ENCODE measurements at regions not wholly inside any gene's neighbourhood (a gene's known extent, or its start where the extent isn't known, plus 50 kb on each side); places are given as distances from the start of the nearest gene placed in this dataset.

DNA sequence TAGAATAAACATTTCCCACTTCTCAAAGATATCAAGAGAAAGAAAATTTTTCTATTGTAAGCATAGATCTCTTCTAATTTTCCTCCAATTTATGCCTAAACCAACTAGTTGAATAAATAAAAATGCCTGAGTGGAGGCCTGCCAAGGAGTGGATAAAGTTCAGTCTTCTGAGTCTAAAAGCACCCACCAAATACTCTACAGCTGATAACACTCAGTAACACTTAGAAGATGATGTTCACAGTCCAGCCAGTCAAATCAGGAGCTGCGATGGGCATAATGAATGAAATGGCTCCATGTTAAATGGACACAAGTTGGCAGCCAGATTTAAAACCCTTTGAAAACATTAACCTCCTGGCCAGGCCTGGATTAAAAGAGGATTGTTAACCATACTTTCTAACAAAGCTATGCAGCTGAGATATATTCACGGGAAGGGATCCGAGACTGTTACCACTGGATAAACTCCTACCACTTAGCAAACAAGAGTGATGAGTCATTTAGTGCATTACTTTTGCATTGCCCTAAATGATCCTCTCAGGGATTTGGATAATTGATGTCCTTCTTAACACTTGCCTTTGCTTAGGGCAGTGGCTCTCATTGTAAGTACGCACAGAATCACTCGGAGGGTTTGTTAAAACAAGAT is 63.7 kb upstream of the CCDC112 start:
- Histone ChIP-seq H3K27ac (no peak overlapping the region), H3K27me3 (peaks cover 0 to 32% (median 0%) of the 10 kb centered on the region in 4 donors), H3K4me1 (peaks cover 0 to 13% (median 6%) of the 10 kb centered on the region in 3 donors), H3K36me3 (no peaks in the 10 kb centered on the region), H3K4me3 (no peak overlapping the region), H3K9me3 (no peaks in the 10 kb centered on the region)
- intact Hi-C loops (cut with DNase I), result no loop called here
- 19 to 48% methylated on average over 5 of the region's 5 CpGs for WGBS, 2 donors
- no peak for DNase-seq
- TF ChIP-seq POLR2A (IDR thresholded peaks at IDR 0.05), result no peak
- TF ChIP-seq, protein P1, sequence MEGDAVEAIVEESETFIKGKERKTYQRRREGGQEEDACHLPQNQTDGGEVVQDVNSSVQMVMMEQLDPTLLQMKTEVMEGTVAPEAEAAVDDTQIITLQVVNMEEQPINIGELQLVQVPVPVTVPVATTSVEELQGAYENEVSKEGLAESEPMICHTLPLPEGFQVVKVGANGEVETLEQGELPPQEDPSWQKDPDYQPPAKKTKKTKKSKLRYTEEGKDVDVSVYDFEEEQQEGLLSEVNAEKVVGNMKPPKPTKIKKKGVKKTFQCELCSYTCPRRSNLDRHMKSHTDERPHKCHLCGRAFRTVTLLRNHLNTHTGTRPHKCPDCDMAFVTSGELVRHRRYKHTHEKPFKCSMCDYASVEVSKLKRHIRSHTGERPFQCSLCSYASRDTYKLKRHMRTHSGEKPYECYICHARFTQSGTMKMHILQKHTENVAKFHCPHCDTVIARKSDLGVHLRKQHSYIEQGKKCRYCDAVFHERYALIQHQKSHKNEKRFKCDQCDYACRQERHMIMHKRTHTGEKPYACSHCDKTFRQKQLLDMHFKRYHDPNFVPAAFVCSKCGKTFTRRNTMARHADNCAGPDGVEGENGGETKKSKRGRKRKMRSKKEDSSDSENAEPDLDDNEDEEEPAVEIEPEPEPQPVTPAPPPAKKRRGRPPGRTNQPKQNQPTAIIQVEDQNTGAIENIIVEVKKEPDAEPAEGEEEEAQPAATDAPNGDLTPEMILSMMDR (IDR thresholded peaks at IDR 0.05), result no peak

DNA sequence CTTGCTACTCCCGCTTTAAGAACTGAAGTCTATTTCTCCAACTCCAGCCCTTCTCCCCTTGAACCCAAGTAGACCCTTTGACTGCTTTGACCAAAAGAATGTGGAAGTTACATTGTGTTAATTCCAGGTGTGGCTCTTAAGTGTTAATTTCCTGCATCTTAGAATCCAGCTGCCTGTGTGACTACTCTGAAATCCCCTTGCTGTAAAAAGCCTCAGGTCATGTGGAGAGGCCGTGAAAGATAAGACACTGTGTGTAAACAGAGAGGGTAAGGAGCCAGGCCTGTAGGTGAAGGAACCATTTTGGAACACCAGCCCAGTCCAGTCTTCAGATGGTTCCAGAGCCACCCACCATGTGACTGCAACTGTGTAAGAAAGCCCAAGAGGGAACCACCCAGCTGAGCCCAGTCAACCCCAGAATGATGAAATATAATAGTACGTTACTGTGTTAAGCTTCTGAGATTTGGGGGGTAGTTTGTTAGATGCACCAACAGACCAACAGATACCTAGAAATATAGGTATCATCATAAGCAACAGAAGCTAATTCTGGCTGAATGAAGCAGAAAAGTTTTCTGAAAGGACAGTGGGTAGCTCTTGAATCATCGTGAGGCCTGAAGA is 59.4 kb upstream of the CCDC112 start:
- H3K36me3 ChIP-seq, result no peaks in the 10 kb centered on the region
- no peak overlapping the region for H3K4me3 ChIP-seq
- H3K4me1 ChIP-seq, result peaks cover 4 to 12% (median 6%) of the 10 kb centered on the region in 3 donors
- no peaks in the 10 kb centered on the region for H3K9me3 ChIP-seq
- peaks cover 0 to 12% (median 0%) of the 10 kb centered on the region in 4 donors for H3K27me3 ChIP-seq
- no peak for TF ChIP-seq POLR2A (IDR thresholded peaks at IDR 0.05)
- TF ChIP-seq, protein P1 (IDR thresholded peaks at IDR 0.05), result no peak
- intact Hi-C loops (cut with DNase I), result no loop called here
- no peak overlapping the region for H3K27ac ChIP-seq
- no peak for DNase-seq
- WGBS, 2 donors, result 74 to 83% methylated on average over 4 of the region's 4 CpGs

DNA sequence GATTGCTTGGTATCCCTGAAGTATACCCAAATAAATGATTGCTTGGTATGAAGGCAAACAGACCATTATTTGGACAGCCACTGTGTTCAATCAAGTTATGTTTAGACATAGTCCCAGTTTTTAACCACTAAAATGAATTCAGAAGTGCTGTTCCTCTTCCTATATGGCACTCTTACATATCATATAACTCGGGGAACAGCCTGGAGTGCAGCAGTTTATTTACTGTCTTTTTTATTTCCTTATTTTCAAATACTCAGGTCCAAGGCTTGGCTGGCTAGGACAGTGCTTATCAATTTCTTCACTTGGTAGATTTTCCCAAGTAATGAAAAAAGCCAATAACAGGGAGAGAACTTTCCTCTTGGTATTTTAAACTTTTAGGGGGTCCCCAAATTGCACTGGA is 58.6 kb upstream of the CCDC112 start:
- Histone ChIP-seq H3K9me3 (no peaks in the 10 kb centered on the region), H3K4me1 (peaks cover 1 to 4% (median 4%) of the 10 kb centered on the region in 3 donors), H3K27ac (no peak overlapping the region), H3K36me3 (no peaks in the 10 kb centered on the region), H3K27me3 (peaks cover 0 to 14% (median 0%) of the 10 kb centered on the region in 4 donors), H3K4me3 (no peak overlapping the region)
- WGBS, 2 donors, result 74 to 79% methylated on average over 1 of the region's 1 CpG
- intact Hi-C loops (cut with DNase I), result no loop called here
- TF ChIP-seq, protein P1 (IDR thresholded peaks at IDR 0.05), result no peak
- TF ChIP-seq POLR2A (IDR thresholded peaks at IDR 0.05), result no peak
- DNase-seq, result no peak

DNA sequence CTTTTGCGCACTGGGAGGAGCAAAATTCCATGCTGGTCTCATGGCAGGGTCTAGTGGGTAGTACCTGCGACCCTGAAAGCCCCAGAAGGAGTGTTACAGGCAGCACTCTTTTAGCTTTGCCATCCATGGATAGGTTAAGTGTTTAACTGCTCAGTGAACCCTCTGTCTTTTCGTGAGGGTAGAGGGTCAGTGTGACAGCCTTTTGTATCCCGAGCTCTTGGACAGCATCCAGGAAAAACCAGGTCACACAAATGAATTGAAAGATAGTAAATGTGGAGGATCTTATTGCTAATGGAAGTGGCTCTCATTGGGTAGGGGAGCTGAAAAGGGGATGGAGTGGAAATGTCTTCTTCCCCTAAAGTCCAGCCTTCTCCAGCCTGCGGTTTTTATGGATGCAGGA is 57.8 kb upstream of the CCDC112 start:
- TF ChIP-seq, protein P1 (IDR thresholded peaks at IDR 0.05), result no peak
- TF ChIP-seq POLR2A (IDR thresholded peaks at IDR 0.05), result no peak
- Histone ChIP-seq H3K27me3 (peaks cover 0 to 16% (median 0%) of the 10 kb centered on the region in 4 donors), H3K4me1 (peaks cover 2 to 8% (median 4%) of the 10 kb centered on the region in 3 donors), H3K9me3 (no peaks in the 10 kb centered on the region), H3K36me3 (no peaks in the 10 kb centered on the region), H3K27ac (no peak overlapping the region), H3K4me3 (no peak overlapping the region)
- WGBS, 2 donors, result 26 to 38% methylated on average over 4 of the region's 5 CpGs
- intact Hi-C loops (cut with DNase I), result no loop called here
- DNase-seq, result no peak

DNA sequence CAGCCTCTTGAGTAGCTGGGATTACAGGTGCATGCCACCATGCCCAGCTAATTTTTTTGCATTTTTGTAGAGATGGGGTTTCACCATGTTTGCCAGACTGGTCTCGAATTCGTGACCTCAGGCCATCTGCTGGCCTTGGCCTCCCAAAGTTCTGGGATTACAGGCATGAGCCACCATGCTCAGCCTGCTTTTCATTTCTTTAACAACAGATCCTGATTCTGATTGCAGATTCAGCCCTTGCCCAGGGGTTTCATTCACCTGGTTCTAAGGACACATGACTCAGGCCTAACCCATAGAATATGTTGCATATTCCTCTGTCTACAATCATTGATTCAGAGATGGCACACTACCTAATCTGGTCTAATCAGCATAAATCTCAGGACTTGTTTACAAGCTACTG is 56.1 kb upstream of the CCDC112 start:
- intact Hi-C loops (cut with DNase I), result no loop called here
- TF ChIP-seq, protein P1 (IDR thresholded peaks at IDR 0.05), result no peak
- TF ChIP-seq POLR2A (IDR thresholded peaks at IDR 0.05), result no peak
- no peak overlapping the region for H3K27ac ChIP-seq
- no peak overlapping the region for H3K4me3 ChIP-seq
- H3K9me3 ChIP-seq, result no peaks in the 10 kb centered on the region
- no peaks in the 10 kb centered on the region for H3K36me3 ChIP-seq
- 88 to 95% methylated on average over 2 of the region's 2 CpGs for WGBS, 2 donors
- H3K4me1 ChIP-seq, result peaks cover 2 to 14% (median 4%) of the 10 kb centered on the region in 3 donors
- H3K27me3 ChIP-seq, result peaks cover 0 to 8% (median 0%) of the 10 kb centered on the region in 4 donors
- no peak for DNase-seq
